SH-SY5Y (cell line): ENCODE measurements at regions not wholly inside any gene's neighbourhood (a gene's known extent, or its start where the extent isn't known, plus 50 kb on each side); places are given as distances from the start of the nearest gene placed in this dataset.

Experiments
- GATA2 ChIP-seq: IDR thresholded peaks from 2 replicates; pipeline ENCODE4 v1.6.1; 2011; ENCODE audit warnings: mild to moderate bottlenecking, low read depth, low read length
- GATA3 ChIP-seq: IDR thresholded peaks from 2 replicates; pipeline ENCODE4 v1.6.1; 2011; ENCODE audit warnings: low read depth, mild to moderate bottlenecking, low read length, moderate library complexity

- no peak for TF ChIP-seq GATA2
- TF ChIP-seq GATA3 = no peak
Observed at GRCh38 chr17:73888862-73889261, 244.6 kb upstream of the SDK2 start.
